ENCODE measurements at regions not wholly inside any gene's neighbourhood (a gene's known extent, or its start where the extent isn't known, plus 50 kb on each side); places are given as distances from the start of the nearest gene placed in this dataset.
"Not testable (repeated sequence)": the region's sequence is repeated elsewhere in the genome, so short reads cannot be mapped to it uniquely, and the experiment has no call there.

- no TSS peak for BruUV-seq (replicated peaks)
- intact Hi-C loops (cut with micrococcal nuclease) = no loop called here
- POLR2A ChIA-PET = no interaction called here
Measured at GRCh38 chr13:105672881-105673280, 862.6 kb downstream of the EFNB2 start.

DNA sequence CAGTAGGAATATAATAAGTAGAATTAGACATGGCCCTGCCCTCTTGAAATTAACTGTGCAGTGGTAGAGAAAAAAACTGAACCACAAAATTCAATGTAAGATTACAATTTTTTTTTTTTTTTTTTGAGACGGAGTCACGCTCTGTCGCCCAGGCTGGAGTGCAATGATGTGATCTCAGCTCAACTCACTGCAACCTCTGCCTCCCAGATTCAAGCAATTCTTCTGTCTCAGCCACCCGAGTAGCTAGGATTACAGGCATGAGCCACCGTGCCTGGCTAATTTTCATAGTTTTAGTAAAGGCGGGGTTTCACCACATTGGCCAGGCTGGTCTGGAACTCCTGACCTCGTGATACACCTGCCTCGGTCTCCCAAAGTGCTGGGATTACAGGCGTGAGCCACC is 864.3 kb downstream of the EFNB2 start:
- H3K9me3 ChIP-seq (ENCODE audit: control insufficient read depth in 1 of 2, insufficient read depth in 1 of 2, low read depth in 1 of 2, low read length in 2 of 2); H2AFZ ChIP-seq (ENCODE audit: low read depth, low read length, poor library complexity, severe bottlenecking); POLR2A ChIA-PET; H3K4me2 ChIP-seq (ENCODE audit: low read length); H3K27me3 ChIP-seq (ENCODE audit: insufficient read depth, low read length); H4K20me1 ChIP-seq (ENCODE audit: insufficient read depth); H3K4me1 ChIP-seq (ENCODE audit: control insufficient read depth in 1 of 2, insufficient read depth in 2 of 2, low read length in 2 of 2); H3K79me2 ChIP-seq (ENCODE audit: insufficient read depth, low read length); BruUV-seq (replicated peaks); DNase-seq (ENCODE audit: low read depth, low spot score); H3K9me2 ChIP-seq (ENCODE audit: insufficient read depth); H3K9ac ChIP-seq (ENCODE audit: low read length); ATAC-seq; CTCF ChIA-PET; intact Hi-C loops (cut with micrococcal nuclease); H3K36me3 ChIP-seq (ENCODE audit: control insufficient read depth in 1 of 2, insufficient read depth in 2 of 2, low read length in 2 of 2); H3K4me3 ChIP-seq (replicated peaks in 1 of 2; ENCODE audit: low read depth in 1 of 2, low read length in 2 of 2); H3K27ac ChIP-seq (ENCODE audit: low read depth, low read length); RAD21 ChIA-PET (ENCODE audit: low non-redundant PET in 1 of 2, low total read pairs in 2 of 2, uncharacterized antibody in 2 of 2, unreplicated experiment in 2 of 2): not testable (repeated sequence)

More at GRCh38 chr13:105672881-105673280, 862.6 kb downstream of the EFNB2 start:
- TF ChIP-seq ZFX (IDR thresholded peaks at IDR 0.05) = no peak
- TF ChIP-seq TCF7L2 (IDR thresholded peaks at IDR 0.05; ENCODE audit: borderline replicate concordance, extremely low read depth, insufficient read depth, insufficient read length) = no peak
- no peak for TF ChIP-seq POLR2A (IDR thresholded peaks at IDR 0.05; ENCODE audit: borderline replicate concordance, extremely low read depth, insufficient read depth, insufficient read length)
- no peak for TF ChIP-seq SRF (IDR thresholded peaks at IDR 0.05; ENCODE audit: low read depth)
- TF ChIP-seq CEBPB (IDR thresholded peaks at IDR 0.05; ENCODE audit: low read depth) = no peak
- TF ChIP-seq RAD21 (IDR thresholded peaks at IDR 0.05; ENCODE audit: low read depth) = no peak
- no peak for TF ChIP-seq ELF1 (IDR thresholded peaks at IDR 0.05; ENCODE audit: borderline replicate concordance, low read depth)
- no peak for TF ChIP-seq FOSL1 (IDR thresholded peaks at IDR 0.05; ENCODE audit: low read depth)
- no peak for TF ChIP-seq JUND (IDR thresholded peaks at IDR 0.05)
- Histone ChIP-seq H3K4me3 (replicated peaks in 1 of 2; ENCODE audit: low read depth in 1 of 2, low read length in 2 of 2) (no peak overlapping the region), H2AFZ (ENCODE audit: low read depth, low read length, poor library complexity, severe bottlenecking) (no peak overlapping the region), H3K27ac (ENCODE audit: low read depth, low read length) (no peak overlapping the region), H3K9me2 (ENCODE audit: insufficient read depth) (no peaks in the 10 kb centered on the region), H4K20me1 (ENCODE audit: insufficient read depth) (no peaks in the 10 kb centered on the region), H3K27me3 (ENCODE audit: insufficient read depth, low read length) (no peaks in the 10 kb centered on the region), H3K9ac (ENCODE audit: low read length) (no peak overlapping the region), H3K36me3 (ENCODE audit: control insufficient read depth in 1 of 2, insufficient read depth in 2 of 2, low read length in 2 of 2) (no peaks in the 10 kb centered on the region), H3K9me3 (ENCODE audit: control insufficient read depth in 1 of 2, insufficient read depth in 1 of 2, low read depth in 1 of 2, low read length in 2 of 2) (no peaks in the 10 kb centered on the region), H3K4me1 (ENCODE audit: control insufficient read depth in 1 of 2, insufficient read depth in 2 of 2, low read length in 2 of 2) (no peaks in the 10 kb centered on the region), H3K79me2 (ENCODE audit: insufficient read depth, low read length) (no peaks in the 10 kb centered on the region), H3K4me2 (ENCODE audit: low read length) (no peak overlapping the region)
- ChIA-PET RAD21 (ENCODE audit: low non-redundant PET in 1 of 2, low total read pairs in 2 of 2, uncharacterized antibody in 2 of 2, unreplicated experiment in 2 of 2) (no interaction called here), CTCF (no interaction called here)
- ATAC-seq (no peak), DNase-seq (ENCODE audit: low read depth, low spot score) (no peak)

All from HCT116 (cell line).